ENCODE measurements at regions not wholly inside any gene's neighbourhood (a gene's known extent, or its start where the extent isn't known, plus 50 kb on each side); places are given as distances from the start of the nearest gene placed in this dataset.

- H3K79me2 ChIP-seq (ENCODE audit: control insufficient read depth, insufficient read depth, low read length): no peaks in the 10 kb centered on the region
- ChIA-PET CTCF (ENCODE audit: low intra/inter-chr PET ratio) (no interaction called here), POLR2A (interaction anchor here (1.2 kb wide), 1 partner anchor 10 kb away, joined by 3 read pairs; no protein-coding TSS in a partner anchor)
- H2AFZ ChIP-seq (ENCODE audit: low read depth, low read length): no peak overlapping the region
- no peak overlapping the region for H3K9ac ChIP-seq (ENCODE audit: insufficient read depth in 1 of 2, low read depth in 2 of 2, low read length in 2 of 2)
- no peak for TF ChIP-seq HNRNPL (IDR thresholded peaks at IDR 0.05; ENCODE audit: low read depth, low read length)
- no peak for TF ChIP-seq HIVEP1 (CRISPR knock-in tag; IDR thresholded peaks at IDR 0.05)
- no peak for TF ChIP-seq DIDO1 (tag; IDR thresholded peaks at IDR 0.05; ENCODE audit: low read depth)
- TF ChIP-seq BHLHE40 (IDR thresholded peaks at IDR 0.05; ENCODE audit: low read length): no peak
- no TSS peak for BruUV-seq (replicated peaks)
- H3K4me2 ChIP-seq (ENCODE audit: insufficient read depth, low read length): no peak overlapping the region
- H3K4me1 ChIP-seq (replicated peaks in 1 of 2; ENCODE audit: control insufficient read depth in 2 of 2, insufficient read depth in 2 of 2, low read length in 2 of 2): no peaks in the 10 kb centered on the region
- ATAC-seq (no peak), DNase-seq (ENCODE audit: extremely low read depth in 1 of 4, low spot score in 3 of 4) (no peak), FAIRE-seq (no peak)
- H3K4me3 ChIP-seq: no peak overlapping the region
- H4K20me1 ChIP-seq (replicated peaks; ENCODE audit: control insufficient read depth, insufficient read depth, low read length): no peaks in the 10 kb centered on the region; the same call in 1 of the 2 replicates
- H3K36me3 ChIP-seq (ENCODE audit: control insufficient read depth, insufficient read depth, low read length): no peaks in the 10 kb centered on the region
- 0% methylated on average over 19 of the region's 19 CpGs for WGBS (ENCODE audit: insufficient coverage, low coverage, missing lambda C conversion rate)
- in situ Hi-C loops (cut with MboI) (no loop called here), intact Hi-C loops (cut with micrococcal nuclease) (no loop called here)
- H3K27me3 ChIP-seq (ENCODE audit: control insufficient read depth in 2 of 2, insufficient read depth in 2 of 2, low read length in 2 of 2): peaks cover 8 to 38% of the 10 kb centered on the region in 2 experiments; a peak in 3 of 5 replicates
- no peak overlapping the region for H3K27ac ChIP-seq (ENCODE audit: extremely low read depth, low read depth, low read length)
- H3K9me3 ChIP-seq (replicated peaks; ENCODE audit: control insufficient read depth, insufficient read depth, low read depth, low read length): no peaks in the 10 kb centered on the region
- peaks cover 3% of the 10 kb centered on the region for H3K9me1 ChIP-seq (ENCODE audit: control insufficient read depth, insufficient read depth, low read length)
Measured at GRCh38 chr6:159375014-159375413, 205.8 kb downstream of the FNDC1 start.

- WGBS (ENCODE audit: insufficient coverage, low coverage, missing lambda C conversion rate): under 1% methylated on average over 6 of the region's 6 CpGs
- TF ChIP-seq CTCF (IDR thresholded peaks at IDR 0.05 in 2 of 3, conservative IDR thresholded peaks at IDR 0.05 in 1 of 3; ENCODE audit: insufficient read depth in 2 of 3, low read depth in 1 of 3, low read length in 3 of 3) (peak in 1 of 3 experiments; percentile 26; a peak in 1 of 6 replicates), ZNF318 (IDR thresholded peaks at IDR 0.05; ENCODE audit: borderline replicate concordance in 1 of 2, low read depth in 1 of 2) (no peak)
- H3K9me3 ChIP-seq (replicated peaks; ENCODE audit: control insufficient read depth, insufficient read depth, low read depth, low read length): no peaks in the 10 kb centered on the region
- peaks cover 3% of the 10 kb centered on the region for H3K9me1 ChIP-seq (ENCODE audit: control insufficient read depth, insufficient read depth, low read length)
- H3K27me3 ChIP-seq (ENCODE audit: control insufficient read depth in 2 of 2, insufficient read depth in 2 of 2, low read length in 2 of 2): peaks cover 8 to 38% of the 10 kb centered on the region in 2 experiments; a peak in 3 of 5 replicates
- no peak overlapping the region for H2AFZ ChIP-seq (ENCODE audit: low read depth, low read length)
- CTCF ChIA-PET (ENCODE audit: low intra/inter-chr PET ratio): no interaction called here
- in situ Hi-C loops (cut with MboI): no loop called here
- no peaks in the 10 kb centered on the region for H3K36me3 ChIP-seq (ENCODE audit: control insufficient read depth, insufficient read depth, low read length)
- H3K9ac ChIP-seq (ENCODE audit: insufficient read depth in 1 of 2, low read depth in 2 of 2, low read length in 2 of 2): no peak overlapping the region
- H3K79me2 ChIP-seq (ENCODE audit: control insufficient read depth, insufficient read depth, low read length): no peaks in the 10 kb centered on the region
- no peaks in the 10 kb centered on the region for H4K20me1 ChIP-seq (replicated peaks; ENCODE audit: control insufficient read depth, insufficient read depth, low read length)
- H3K27ac ChIP-seq (ENCODE audit: extremely low read depth, low read depth, low read length): no peak overlapping the region
- DNase-seq (ENCODE audit: extremely low read depth in 1 of 4, low spot score in 3 of 4): no peak
- intact Hi-C loops (cut with micrococcal nuclease): no loop called here
- H3K4me1 ChIP-seq (replicated peaks in 1 of 2; ENCODE audit: control insufficient read depth in 2 of 2, insufficient read depth in 2 of 2, low read length in 2 of 2): no peaks in the 10 kb centered on the region
- POLR2A ChIA-PET: no interaction called here
- ATAC-seq: no peak
- BruUV-seq (replicated peaks): no TSS peak
- no peak for FAIRE-seq
- H3K4me2 ChIP-seq (ENCODE audit: insufficient read depth, low read length): no peak overlapping the region
- no peak overlapping the region for H3K4me3 ChIP-seq
Measured at GRCh38 chr6:159373670-159374069, 204.5 kb downstream of the FNDC1 start.

All from K562 (cell line).